Epithelial cell of prostate (primary cell): ENCODE measurements at regions not wholly inside any gene's neighbourhood (a gene's known extent, or its start where the extent isn't known, plus 50 kb on each side); places are given as distances from the start of the nearest gene placed in this dataset.
"Not testable (repeated sequence)": the region's sequence is repeated elsewhere in the genome, so short reads cannot be mapped to it uniquely, and the experiment has no call there.

Source experiments
- DNase-seq: peaks from one replicate; pipeline ENCODE4 v3.0.0-alpha.2; 2011; ENCODE audit warnings: low read depth, low spot score
- H3K27ac ChIP-seq: fragments of 450-650 bp; 2 replicates; pipeline ENCODE4 v1.5.1; 2017; ENCODE audit warnings: mild to moderate bottlenecking

DNA sequence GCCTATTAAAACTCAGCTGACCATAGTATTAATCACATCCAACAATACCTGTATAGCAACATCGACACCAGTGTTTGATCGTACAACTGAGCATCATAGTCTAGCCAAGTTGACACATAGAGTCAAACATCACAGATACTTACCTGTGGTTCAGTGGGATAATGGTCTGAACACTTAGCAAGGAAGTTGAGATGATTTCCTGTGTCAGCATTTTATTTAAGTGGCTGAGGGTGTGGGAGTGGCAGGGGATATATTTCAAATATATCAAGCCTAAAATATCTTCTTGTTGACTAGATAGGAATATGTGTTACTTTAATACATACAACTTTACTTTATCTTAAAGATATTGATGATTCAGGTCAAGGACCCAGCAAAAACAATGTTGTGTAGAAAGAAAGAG, 1038.6 kb downstream of the TSN start:
- H3K27ac ChIP-seq = no peak overlapping the region
- DNase-seq = no peak

DNA sequence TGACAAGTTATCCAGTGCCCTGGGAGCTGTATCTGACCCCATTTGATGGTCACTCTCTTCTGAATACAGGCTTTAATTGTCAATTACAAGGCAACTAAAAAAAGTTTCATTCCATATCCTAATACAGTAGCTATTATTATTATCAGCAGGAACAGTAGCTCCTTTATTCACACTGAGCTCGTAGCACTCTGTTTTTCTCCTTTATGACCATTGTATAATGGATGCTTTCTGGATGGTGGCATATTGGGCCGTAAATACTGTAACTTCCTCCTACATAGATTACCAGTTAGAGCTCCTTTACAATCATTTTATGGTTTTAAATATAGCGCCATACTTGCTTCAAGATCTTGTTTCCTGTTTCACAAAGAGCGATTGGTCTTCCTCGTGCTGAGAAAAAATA, 1040.3 kb downstream of the TSN start:
- DNase-seq = no peak
- no peak overlapping the region for H3K27ac ChIP-seq

DNA sequence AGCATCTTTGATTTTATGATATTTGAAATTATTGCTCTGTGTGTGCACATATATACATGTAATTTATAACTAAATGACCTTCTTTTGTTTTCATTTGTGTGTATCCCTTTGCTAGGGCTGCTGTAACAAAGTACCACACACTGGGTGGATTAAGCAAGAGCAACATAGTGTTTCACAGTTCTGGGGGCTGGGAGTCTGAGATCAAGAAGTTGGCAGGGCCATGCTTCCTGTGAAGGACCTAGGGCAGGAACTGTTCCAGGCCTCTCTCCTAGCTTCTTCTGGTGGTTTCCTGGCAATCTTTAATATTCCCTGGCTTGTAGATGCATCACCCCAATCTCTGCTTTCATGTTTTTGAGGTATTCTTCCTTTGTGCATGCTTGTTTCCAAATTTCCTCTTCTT, 1043.9 kb downstream of the TSN start:
- no peak for DNase-seq
- no peak overlapping the region for H3K27ac ChIP-seq

DNA sequence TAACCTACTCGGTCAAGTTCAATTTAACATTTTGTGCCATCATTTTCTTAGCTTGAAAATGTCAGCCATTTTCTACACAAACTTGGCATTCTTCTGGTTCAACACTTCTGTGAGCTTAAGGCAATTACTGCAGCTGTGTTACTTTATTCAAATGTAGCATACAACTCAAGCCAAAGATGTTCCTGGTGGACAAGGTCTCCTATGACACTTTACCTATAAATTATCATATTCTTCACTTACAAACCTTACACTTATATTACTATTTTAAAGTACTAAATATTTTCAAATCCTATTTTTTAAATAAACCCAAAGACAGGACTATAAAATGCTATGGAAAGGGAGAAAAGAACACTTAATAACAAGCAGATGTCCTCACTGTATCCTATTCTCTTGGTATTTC, 1045.3 kb downstream of the TSN start:
- no peak overlapping the region for H3K27ac ChIP-seq
- DNase-seq = no peak

DNA sequence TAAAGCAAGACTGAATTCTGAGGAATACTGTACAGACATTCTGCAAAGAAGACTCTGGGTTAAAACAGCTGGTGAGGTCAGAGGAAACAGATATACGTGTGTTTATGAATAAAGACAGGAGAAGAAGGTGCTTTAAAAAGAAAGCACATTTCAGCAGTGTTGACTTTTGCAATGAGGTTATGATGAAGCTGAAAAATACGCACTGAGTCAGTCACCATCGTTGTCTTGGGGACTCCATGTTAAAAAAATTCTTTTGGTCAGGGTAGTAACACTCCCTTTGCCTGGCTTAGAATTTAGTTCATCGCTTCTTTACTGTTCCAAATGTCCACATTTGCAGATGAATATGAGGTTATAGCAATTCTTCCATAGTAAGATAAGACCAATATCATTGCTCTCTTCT, 1049.0 kb downstream of the TSN start:
- DNase-seq = no peak
- H3K27ac ChIP-seq = no peak overlapping the region

DNA sequence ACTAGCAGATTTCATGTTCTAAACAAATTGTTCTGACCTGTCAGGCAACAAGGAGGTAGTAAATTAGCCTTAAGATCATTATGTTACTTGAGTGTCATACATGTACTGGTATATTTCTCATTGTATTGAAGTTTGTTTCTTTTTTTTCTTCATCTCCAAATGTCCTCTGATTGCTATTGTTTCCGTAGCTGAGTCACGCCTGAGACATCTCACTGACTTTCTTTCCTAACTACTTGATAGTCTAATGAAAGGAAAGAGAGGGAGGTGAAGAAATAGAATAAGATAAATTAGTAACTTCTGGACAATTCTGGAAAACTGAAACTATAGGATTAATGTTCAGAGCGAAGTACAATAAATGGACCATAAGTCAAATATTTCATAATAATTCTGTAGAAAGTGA, 1049.9 kb downstream of the TSN start:
- H3K27ac ChIP-seq = no peak overlapping the region
- no peak for DNase-seq

DNA sequence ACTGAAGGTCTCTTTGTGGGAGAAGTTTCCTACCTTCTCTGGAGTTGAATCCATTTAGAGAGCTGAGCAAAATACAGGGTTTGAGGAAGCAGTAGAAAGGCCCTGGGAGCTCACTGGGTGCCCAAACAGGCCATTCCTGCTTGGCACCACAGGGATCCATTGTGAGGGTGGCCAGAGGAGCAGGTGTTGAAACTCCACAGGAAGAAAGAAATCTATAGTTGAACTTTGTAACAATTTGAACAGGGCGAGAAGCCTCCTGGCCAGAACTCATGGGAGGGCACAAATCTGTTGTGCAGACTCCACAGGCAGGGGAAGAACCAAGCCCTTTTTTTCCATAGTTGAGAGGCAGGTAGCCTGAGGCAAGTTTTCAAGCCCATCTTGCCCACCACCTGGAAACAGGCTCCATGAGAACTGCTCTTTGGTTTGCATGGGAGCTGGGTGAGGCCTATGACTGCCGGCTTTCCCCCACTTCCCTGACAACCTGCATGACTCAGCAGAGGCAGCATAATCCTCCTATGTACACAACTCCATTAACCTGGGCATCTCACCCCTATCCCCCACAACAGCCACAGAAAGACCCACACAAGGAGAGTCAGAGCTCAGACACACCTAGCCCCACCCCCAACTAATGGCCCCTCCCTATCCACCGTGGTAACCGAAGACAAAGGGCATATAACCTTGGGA, 1053.0 kb downstream of the TSN start:
- no peak overlapping the region for H3K27ac ChIP-seq
- DNase-seq = no peak

DNA sequence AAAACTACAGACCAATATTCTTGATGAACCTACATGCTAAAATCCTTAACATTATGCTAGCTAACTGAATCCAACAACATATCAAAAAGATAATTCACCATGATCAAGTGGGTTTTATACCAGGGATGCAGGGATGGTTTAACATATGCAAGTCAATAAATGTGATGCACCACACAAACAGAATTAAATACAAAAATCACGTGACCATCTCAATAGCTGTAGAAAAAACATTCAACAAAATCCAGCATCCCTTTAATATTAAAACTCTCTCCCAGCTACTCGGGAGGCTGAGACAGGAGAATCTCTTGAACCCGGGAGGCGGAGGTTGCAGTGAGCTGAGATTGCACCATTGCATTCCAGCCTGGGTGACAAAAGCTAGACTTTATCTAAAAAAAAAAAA, 1056.8 kb downstream of the TSN start:
- H3K27ac ChIP-seq, DNase-seq: not testable (repeated sequence)

DNA sequence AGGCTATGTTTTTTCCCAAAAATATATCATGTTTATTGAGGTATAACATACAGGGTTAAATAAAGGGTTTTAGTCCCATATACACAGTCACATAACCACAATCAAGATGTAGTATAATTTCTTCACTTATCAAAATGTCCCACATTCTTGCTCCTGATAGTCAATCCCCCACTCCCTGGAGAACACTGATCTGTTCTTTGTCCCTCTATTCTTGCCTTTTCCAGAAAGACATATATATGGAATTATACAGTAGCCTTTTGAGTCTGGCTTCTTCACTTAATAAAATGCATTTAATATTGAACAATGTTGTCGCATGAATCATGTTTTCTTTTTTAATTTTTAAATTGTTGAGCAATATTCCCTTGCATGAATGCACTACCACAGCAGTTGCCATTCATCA, 1059.7 kb downstream of the TSN start:
- H3K27ac ChIP-seq = no peak overlapping the region
- no peak for DNase-seq

DNA sequence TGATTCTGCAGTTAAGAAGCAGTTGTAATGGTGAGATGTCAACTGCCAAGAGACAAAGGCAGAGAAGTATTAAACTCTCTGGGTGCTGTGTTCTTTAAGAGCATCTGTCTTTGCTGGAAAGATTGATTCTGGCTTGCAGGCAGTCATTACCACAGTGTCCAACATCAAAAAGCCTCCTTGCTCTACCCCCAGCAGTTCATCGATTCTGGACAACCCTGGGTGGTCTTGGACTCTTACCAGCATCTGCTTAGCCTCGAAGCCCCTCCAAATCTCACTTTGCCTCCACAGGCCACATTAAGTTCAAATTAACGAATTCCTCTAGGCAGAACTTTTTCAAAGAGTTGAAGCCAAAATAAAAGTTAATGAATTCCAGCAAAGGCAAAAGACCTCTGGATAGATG, 1061.4 kb downstream of the TSN start:
- no peak for DNase-seq
- no peak overlapping the region for H3K27ac ChIP-seq

DNA sequence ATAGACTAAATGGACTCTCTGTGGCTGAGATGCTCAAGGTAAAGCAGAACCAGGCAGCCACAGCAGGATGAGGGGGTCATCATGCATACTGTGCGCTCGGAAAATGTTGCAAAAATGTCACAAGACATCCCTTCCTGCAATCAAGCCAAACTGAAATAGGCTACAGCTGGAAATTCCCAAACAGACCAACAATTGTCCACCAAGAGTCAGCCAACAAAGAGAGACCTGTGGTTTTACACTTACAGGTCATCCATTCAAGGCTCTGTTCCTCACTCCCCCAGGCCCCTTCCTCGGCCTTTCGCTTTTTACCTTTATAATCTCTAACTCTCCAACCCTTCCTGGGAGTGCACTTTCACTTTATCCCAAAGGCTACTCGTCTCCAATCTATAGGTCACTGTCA, 1066.9 kb downstream of the TSN start:
- no peak for DNase-seq
- H3K27ac ChIP-seq = no peak overlapping the region

DNA sequence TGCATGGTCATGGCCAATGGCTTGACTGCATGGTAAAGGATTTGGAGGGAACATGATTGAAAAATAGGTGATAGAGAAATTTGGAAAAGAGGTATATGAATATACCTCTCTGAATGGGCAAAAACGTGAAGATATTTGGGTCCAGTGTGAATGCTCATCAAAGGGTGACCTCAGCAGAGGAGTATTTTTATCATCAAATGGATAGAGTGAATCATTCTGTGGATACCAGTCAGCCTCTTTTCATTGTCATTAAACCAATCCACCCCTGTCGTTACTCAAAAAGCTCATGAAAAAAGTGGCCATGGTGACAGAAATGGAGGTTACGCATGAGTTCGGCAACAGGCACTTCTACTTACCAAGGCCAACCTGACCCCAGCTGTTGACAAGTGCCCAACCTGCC, 1074.7 kb downstream of the TSN start:
- no peak overlapping the region for H3K27ac ChIP-seq
- DNase-seq = no peak

DNA sequence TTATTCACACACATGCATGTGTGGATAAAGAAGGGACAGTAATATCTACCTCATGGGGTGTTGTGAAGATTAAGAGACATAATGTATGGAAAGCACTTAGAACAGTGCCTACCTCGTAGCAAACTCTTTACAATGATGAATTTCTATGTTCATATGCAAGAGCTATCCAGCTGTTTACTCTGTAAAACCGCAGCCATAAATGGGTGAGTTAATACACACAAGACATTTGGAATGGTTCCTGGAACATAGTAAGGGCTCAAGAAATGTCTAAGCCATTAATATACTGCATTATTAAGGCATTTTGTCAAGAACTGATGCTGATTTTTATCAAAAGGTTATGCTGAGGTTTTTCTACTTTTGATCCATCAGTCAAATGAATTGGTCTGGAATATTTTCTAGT, 1076.2 kb downstream of the TSN start:
- H3K27ac ChIP-seq = no peak overlapping the region
- DNase-seq = no peak

DNA sequence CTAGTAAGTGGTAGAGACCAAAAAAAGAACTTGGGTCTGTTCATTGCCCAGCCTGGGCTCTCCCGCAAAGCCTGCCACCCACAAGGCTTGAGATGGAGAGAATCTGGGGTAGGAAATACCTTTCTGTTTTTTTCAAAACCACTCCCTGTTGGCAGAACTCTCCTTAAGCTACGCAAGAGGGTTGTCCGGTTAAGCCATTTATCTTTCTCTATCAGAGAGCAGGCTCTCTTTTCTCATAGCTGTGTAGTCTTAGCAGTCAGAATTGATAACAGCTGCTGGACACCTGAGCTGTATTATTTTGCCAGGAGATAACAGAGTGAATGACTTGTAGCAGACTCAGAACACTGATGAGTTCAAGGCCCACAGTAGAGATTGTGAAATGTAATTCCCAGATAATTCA, 1088.1 kb downstream of the TSN start:
- no peak for DNase-seq
- no peak overlapping the region for H3K27ac ChIP-seq

DNA sequence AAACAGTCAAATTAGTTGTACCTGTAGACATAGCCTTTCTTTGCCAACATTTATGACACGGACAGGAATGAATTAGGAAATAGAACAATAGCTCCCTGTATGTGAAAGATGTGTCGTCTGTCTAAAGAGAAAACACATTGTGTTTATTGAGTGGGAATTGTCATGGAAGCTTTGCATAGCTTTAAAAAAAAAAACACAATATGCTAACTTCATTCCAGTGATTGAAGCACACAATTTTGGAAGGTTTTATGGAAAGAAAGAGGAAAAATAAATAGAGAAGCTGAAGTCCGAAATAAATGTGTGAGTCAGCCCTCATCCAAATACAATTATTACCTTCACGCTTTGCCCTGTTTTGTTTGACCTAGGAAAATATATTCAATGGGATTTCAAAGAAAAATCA, 1095.7 kb downstream of the TSN start:
- no peak for DNase-seq
- H3K27ac ChIP-seq = no peak overlapping the region

DNA sequence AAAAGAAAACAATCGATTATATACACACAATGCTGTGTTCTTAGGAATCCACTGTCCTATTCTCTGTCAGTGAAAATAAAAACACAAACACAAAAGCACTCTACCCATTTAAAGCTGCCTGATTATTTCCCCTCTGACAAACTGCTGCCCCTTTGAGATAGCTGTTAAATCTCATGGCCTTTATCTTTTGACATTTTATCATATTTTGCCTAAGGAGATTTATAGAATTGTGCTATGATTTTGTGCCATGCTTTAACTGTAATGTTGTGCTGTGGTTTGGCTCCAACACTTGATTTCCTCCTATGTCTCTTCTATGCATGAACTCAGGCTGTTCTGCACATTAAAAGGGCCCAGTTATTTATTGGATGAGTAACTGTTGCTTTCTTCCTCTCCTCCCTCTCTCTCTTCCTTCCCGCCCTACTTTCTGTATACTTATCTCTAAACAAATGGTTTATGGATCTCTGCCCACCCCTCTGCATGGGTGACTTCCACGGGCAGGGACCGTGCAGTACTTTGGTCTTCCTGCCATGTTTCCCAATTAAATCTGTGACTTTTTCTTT, 1096.6 kb downstream of the TSN start:
- H3K27ac ChIP-seq = no peak overlapping the region
- DNase-seq = no peak

DNA sequence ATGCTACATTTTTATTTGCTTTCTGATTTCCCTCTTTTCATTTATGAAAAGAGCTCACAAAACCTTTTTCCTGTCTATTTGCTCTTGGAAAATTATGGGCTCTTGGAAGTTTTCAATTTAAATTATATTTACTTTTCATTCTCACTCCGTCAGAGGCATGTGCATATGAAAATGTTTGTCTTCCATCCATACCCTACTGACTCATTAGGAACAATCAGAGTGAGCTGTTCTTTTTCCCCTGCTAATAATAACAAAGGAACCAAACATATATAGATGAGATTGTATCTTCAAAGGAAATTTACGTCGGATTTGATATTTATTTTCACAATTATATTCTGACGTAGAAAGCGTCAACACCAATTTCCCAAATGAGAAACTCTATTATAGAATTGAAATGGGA, 1101.2 kb downstream of the TSN start:
- no peak for DNase-seq
- H3K27ac ChIP-seq = no peak overlapping the region

DNA sequence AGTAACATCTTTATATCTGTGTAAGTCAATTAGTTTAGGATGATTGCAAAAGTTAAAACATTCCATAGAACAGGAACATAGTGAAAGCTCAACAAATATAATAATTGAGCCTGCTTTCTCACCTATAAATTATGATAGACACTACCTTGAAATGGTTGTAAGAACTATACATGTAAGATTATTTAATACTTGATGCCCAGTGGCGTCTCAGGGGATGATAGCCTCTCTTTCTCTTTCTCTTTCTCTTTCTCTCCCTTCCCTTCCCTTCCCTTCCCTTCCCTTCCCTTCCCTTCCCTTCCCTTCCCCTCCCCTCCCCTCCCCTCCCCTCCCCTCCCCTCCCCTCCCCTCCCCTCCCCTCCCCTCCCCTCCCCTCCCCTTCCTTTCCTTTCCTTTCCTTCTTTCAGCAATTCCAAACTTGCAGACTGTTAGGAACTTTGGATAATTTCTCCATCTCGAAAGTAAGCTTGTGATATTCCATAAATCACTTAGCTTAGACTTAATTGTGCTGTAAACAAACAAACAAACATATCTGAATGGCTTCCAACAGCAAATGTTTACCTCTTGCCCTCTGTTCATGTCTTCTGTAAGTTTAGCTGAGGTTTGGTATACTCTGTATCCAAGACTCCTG, 1102.7 kb downstream of the TSN start:
- no peak overlapping the region for H3K27ac ChIP-seq
- no peak for DNase-seq

DNA sequence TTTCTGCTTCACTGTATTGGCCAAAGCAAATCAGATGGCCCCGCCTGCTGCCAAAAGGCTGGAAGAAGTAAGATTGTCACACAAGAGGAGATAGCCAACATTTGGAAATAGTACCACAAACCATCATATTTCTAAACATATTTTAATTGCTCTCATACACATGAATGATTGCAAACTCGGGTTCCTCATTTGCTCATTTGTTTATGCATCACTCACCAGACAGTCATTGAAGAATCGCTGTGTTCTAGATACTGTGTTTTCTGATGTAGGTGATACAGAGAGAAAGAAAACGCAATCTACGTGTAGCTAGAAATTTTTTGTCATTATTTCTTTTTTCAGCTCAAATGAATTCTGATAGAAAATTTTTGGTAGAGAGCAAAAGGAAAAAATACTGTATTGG, 1103.4 kb downstream of the TSN start:
- no peak overlapping the region for H3K27ac ChIP-seq
- no peak for DNase-seq

DNA sequence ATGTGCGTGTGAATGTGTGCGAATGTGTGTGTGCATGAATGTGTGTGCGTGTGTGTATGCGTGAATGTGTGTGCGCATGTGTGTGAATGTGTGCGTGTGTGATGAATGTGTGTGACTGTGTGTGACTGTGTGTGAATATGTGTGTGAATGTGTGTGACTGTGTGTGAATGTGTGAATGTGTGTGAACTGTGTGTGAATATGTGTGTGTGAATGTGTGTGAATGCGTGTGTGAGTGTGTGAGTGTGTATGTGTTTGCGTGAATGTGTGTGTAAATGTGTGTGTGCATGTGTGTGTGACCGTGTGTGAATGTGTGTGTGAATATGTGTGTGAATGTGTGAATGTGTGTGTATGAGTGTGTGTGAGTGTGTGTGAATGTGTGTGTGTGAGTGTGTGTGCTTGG, 1103.8 kb downstream of the TSN start:
- no peak overlapping the region for H3K27ac ChIP-seq
- no peak for DNase-seq

DNA sequence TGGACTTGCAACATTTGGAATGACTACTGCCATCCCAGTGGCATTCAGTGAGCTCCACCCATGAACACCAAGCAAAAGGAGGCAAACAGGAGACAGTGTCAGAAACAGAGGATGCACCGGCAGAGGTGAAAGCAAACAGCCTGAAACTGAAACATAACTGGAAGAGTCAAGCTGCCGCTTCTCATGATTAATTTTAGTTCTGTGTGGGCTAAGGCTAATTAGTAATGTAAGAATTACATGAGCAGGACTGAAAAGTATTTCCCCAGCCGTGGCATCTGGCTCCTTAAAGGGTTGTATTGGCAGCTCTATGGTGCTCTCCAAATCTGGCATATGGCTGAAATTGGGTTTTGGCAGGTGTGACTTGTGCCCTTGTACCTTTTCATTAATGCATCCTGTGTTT, 1108.1 kb downstream of the TSN start:
- no peak overlapping the region for H3K27ac ChIP-seq
- no peak for DNase-seq

DNA sequence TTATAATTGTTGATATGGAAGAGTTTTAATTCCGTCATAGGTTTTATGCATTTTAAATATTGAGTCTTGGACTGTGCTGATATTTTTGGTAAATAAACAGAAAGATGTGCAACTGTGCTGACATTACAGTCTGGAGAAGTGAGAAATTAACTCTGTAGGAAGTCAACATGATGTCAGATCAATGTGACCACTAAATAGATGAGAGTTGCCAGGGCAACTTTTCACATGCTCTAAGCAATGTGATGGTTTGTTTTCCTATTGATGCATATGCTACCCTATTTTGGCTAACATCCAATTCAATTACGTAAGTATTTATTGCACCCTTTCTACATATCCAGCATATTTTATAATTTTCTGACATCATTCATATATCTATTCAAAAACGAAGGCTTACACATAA, 1109.3 kb downstream of the TSN start:
- DNase-seq = no peak
- no peak overlapping the region for H3K27ac ChIP-seq
